ENCODE measurements at regions not wholly inside any gene's neighbourhood (a gene's known extent, or its start where the extent isn't known, plus 50 kb on each side); places are given as distances from the start of the nearest gene placed in this dataset.
A peak's percentile ranks its signal among the peaks of the same experiment; 100 is the strongest.

GRCh38 chr18:62449490-62450104, 73.2 kb upstream of the ZCCHC2 start:
- Histone ChIP-seq H3K27me3 (no peaks in the 10 kb centered on the region), H3K9me3 (no peaks in the 10 kb centered on the region), H3K27ac (no peak overlapping the region), H3K4me3 (no peak overlapping the region), H3K4me1 (peaks cover 0 to 43% (median 17%) of the 10 kb centered on the region in 4 donors), H3K36me3 (no peaks in the 10 kb centered on the region)
- ATAC-seq (no peak), DNase-seq (no peak)
- no peak for TF ChIP-seq CTCF (IDR thresholded peaks at IDR 0.05)
- TF ChIP-seq POLR2A (IDR thresholded peaks at IDR 0.05) = no peak
- intact Hi-C loops (cut with DNase I) = loop anchor here in 1 of 2 donors (10.0 kb wide), 1 partner anchor 55 kb away; no protein-coding TSS in a partner anchor
- 98% methylated on average over 6 of the region's 7 CpGs for WGBS (ENCODE audit: insufficient coverage, low coverage, low lambda C conversion rate, missing lambda C conversion rate)

GRCh38 chr18:62450175-62450545, 72.7 kb upstream of the ZCCHC2 start:
- Histone ChIP-seq H3K27ac (peak overlapping the region in 2 of 3 donors; percentile 20 to 68), H3K4me3 (no peak overlapping the region), H3K27me3 (no peaks in the 10 kb centered on the region), H3K9me3 (no peaks in the 10 kb centered on the region), H3K36me3 (no peaks in the 10 kb centered on the region), H3K4me1 (peaks cover 0 to 47% (median 17%) of the 10 kb centered on the region in 4 donors)
- intact Hi-C loops (cut with DNase I) = loop anchor here in 1 of 2 donors (10.0 kb wide), 1 partner anchor 55 kb away; no protein-coding TSS in a partner anchor
- TF ChIP-seq POLR2A (IDR thresholded peaks at IDR 0.05) = no peak
- TF ChIP-seq CTCF (IDR thresholded peaks at IDR 0.05) = no peak
- 95% methylated on average over 2 of the region's 5 CpGs for WGBS (ENCODE audit: insufficient coverage, low coverage, low lambda C conversion rate, missing lambda C conversion rate)
- ATAC-seq = no peak
- DNase-seq = no peak

DNA sequence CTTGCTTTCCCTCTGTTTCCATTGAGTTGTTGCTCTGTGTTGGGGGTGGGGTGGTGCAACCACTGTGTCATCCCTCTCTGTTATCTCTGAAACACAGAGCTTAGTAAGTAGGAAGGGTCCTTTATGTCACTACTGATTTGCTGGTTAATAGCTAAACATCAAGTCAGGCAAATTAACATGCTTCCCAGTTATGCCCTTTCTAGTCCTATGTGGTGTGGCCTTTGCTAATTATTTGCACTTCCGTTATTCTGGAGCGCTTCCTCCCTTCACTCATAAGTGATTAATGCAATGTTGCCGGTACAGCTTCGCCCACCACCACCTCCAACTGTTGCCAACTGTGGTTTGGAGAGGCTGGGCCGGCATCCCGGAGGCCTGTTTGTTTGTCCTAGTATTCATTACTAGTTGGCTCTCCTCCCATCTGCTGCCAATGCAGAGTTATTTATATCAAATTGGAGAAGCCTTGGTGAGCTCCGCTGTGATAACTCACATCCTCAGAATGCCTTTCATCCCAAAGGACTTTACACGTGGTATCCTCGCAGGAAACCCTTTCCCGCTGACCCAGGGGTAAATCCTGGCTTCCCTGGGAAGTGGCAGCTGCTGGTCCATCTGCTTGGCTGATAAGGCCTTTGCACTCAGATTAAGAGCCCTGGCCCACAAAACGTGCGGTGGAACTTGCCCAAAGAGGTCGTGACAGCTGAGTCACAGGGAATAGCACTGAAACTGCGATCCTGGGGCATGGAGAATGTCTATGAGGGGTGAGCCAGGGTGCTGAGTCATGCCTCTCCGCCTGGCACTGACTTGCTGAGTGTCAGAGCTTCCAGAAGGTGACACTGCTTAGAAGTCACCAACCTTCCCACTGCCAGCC, 72.0 kb upstream of the ZCCHC2 start:
- peak; percentile 89 to 92 (median 92) for DNase-seq
- 8% methylated on average over 15 of the region's 15 CpGs for WGBS (ENCODE audit: insufficient coverage, low coverage, low lambda C conversion rate, missing lambda C conversion rate)
- peak; percentile 73 to 80 (median 78) for ATAC-seq
- intact Hi-C loops (cut with DNase I) = loop anchor here in 1 of 2 donors (10.0 kb wide), 1 partner anchor 54 kb away; no protein-coding TSS in a partner anchor
- Histone ChIP-seq H3K27me3 (no peaks in the 10 kb centered on the region), H3K9me3 (no peaks in the 10 kb centered on the region), H3K4me3 (no peak overlapping the region), H3K4me1 (peaks cover 0 to 52% (median 17%) of the 10 kb centered on the region in 4 donors), H3K36me3 (no peaks in the 10 kb centered on the region), H3K27ac (peak overlapping the region; percentile 20 to 68 (median 65))
- TF ChIP-seq POLR2A (IDR thresholded peaks at IDR 0.05) = no peak
- TF ChIP-seq CTCF (IDR thresholded peaks at IDR 0.05) = no peak

- peak overlapping the region; percentile 20 to 68 (median 65) for H3K27ac ChIP-seq
- TF ChIP-seq POLR2A (IDR thresholded peaks at IDR 0.05) (peak; percentile 25), CTCF (IDR thresholded peaks at IDR 0.05) (no peak)
- no peaks in the 10 kb centered on the region for H3K9me3 ChIP-seq
- intact Hi-C loops (cut with DNase I) = loop anchor here in 1 of 2 donors (10.0 kb wide), 1 partner anchor 52 kb away; no protein-coding TSS in a partner anchor
- ATAC-seq = peak; percentile 70 to 88 (median 80)
- H3K36me3 ChIP-seq = no peaks in the 10 kb centered on the region
- no peaks in the 10 kb centered on the region for H3K27me3 ChIP-seq
- H3K4me1 ChIP-seq = peaks cover 0 to 52% (median 17%) of the 10 kb centered on the region in 4 donors
- H3K4me3 ChIP-seq = peak overlapping the region in 1 of 3 donors; percentile 3
- DNase-seq = peak; percentile 34 to 86 (median 65)
- 11% methylated on average over 5 of the region's 5 CpGs for WGBS (ENCODE audit: insufficient coverage, low coverage, low lambda C conversion rate, missing lambda C conversion rate)
Measured at GRCh38 chr18:62452280-62452831, 70.5 kb upstream of the ZCCHC2 start.
